ENCODE measurements at regions not wholly inside any gene's neighbourhood (a gene's known extent, or its start where the extent isn't known, plus 50 kb on each side); places are given as distances from the start of the nearest gene placed in this dataset.

GRCh38 chr10:110375121-110375520, 70.4 kb upstream of the SMNDC1 start:
- no peak for DNase-seq (ENCODE audit: low read depth)

GRCh38 chr10:110376021-110376766, 71.5 kb upstream of the SMNDC1 start:
- DNase-seq (ENCODE audit: low read depth) = no peak

- no peak for DNase-seq (ENCODE audit: low read depth)
Observed at GRCh38 chr10:110376767-110377160, 72.0 kb upstream of the SMNDC1 start.

GRCh38 chr10:110378006-110378405, 73.3 kb upstream of the SMNDC1 start:
- DNase-seq (ENCODE audit: low read depth) = no peak

DNA sequence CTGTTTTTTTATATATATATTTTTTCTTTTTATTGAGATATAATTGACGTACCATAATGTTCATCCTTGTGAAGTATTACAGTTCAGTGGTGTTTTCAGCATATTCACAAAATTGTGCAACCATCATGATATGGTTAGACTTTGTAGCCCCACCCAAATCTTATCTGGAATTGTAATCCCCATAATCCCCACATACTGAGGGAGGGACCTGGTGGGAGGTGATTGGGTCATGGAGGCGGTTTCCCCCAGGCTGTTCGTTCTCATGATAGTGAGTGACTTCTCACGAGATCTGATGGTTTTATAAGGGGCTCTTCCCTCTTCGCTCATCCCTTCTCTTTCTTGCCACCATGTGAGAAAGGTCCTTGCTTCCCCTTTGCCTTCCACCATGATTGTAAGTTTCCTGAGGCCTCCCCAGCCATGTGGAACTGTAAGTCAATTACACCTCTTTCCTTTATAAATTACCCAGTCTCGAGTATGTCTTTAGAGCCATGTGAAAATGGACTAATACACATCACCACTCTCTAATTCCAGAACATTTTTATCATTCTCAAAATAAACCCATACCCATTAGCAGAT, 73.9 kb upstream of the SMNDC1 start:
- no peak for DNase-seq (ENCODE audit: low read depth)

DNA sequence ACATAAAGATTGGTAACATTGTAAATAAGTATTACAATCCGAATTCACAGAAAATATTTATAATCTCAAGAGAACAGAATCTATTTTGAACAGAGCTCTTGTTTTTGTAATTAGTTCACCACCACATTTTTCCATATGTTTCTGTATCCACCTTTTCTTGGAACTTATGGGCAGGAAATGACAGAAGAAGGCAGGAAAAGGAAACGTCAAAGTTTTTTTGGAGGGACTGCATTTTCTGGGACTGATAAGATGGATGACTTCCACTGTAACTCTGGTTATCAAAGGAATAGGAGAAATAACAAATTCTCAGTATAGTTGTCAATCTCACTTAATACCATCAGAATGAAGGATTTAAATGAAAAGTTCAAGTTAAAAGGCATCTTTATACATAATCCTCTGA, 75.1 kb upstream of the SMNDC1 start:
- DNase-seq (ENCODE audit: low read depth) = no peak

DNA sequence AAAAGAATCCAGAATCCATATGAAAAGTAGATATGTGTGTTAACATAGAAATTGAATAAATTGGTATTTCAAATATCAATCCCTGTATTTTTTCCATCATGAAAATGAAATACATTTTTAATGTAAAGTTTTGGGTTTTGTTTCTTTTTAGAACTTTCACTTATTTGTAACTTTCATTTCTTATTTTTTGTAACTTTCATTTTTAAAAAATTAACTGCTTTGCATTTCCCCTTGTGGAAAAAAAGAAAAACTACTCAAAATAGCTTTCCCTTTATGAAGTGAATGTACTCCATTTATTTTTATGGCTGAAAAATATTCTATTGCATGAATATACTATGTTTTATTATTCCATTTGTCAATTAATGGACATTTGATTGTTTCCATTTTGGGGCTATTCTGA, 75.6 kb upstream of the SMNDC1 start:
- DNase-seq (ENCODE audit: low read depth) = no peak

- DNase-seq (ENCODE audit: low read depth) = no peak
Observed at GRCh38 chr10:110382695-110383094, 78.0 kb upstream of the SMNDC1 start.

- no peak for DNase-seq (ENCODE audit: low read depth)
Observed at GRCh38 chr10:110387617-110387982, 82.9 kb upstream of the SMNDC1 start.

DNA sequence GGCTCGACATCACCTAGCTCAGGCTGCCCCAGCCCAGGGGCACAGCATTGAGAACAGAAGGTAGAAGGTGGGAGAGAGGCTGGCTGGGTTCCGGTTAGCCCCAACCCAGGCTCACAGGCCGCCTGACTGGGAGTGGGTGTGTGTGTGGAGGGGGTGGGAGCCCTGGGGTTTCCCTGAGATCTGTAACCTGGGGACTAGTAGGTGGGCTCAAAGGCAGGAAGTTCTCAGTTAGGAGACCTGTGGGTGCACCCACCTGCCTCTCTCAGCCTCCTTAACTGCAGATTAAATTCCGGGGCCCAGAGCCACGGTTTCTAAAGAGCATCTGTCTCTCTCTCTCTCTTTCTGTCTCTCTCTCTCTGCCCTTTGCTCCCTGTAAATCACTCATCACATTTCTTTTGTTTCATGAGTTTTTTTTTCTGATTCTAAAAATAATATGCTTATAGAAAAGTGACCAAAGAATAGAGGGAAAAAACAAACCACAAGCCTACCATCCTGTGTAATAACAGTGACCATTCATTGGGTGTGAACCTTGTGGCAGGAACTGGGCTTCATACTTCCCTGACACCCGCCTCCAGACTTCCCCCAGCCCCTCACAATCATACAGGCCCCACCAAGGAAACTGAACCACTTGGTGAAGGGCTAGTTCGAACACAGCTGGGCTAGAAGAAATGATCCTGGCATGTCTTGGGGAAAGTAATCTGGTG, 83.4 kb upstream of the SMNDC1 start:
- DNase-seq (ENCODE audit: low read depth) = peak; percentile 25

DNA sequence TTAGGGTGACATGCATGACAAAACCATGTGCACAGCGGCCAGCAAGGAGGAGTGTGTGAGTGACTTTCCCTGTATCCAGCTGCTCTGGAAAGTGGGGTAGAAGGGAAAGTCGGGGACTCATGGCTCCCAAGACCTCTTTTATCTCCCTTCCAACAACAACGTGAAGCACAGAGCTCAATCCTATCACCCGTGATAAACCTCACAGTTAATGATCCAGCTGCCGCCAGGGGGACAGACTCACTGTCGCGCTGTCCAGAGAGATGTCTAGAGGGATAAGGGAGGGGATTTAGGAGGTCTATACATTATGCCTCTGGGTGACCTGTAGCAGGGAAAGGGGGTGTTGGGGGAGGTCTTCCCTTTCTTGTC, 84.0 kb upstream of the SMNDC1 start:
- no peak for DNase-seq (ENCODE audit: low read depth)

- DNase-seq (ENCODE audit: low read depth) = no peak
Observed at GRCh38 chr10:110389255-110389654, 84.5 kb upstream of the SMNDC1 start.

GRCh38 chr10:110391541-110391940, 86.8 kb upstream of the SMNDC1 start:
- no peak for DNase-seq (ENCODE audit: low read depth)

DNA sequence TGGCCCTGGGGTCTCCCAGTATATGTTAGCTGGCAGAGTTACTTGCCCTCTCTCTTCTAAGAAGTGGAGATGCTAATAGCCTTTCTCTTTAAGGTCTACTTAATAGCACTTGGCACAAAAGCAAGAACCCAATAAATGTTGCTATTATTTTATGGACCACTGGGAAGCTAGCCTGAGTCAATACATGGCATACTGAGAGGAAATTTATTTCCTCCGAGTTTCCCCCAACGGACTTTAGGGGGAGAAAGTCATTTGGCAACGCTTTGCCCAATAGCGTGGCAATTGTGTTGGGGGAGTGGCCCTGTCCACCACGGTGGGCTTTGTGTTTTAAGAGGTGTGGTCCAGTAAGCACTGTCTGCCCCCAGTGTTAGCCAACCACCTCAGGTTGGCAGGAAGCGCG, 87.4 kb upstream of the SMNDC1 start:
- no peak for DNase-seq (ENCODE audit: low read depth)

- DNase-seq (ENCODE audit: low read depth) = peak; percentile 42
Observed at GRCh38 chr10:110392868-110393740, 88.4 kb upstream of the SMNDC1 start.

DNA sequence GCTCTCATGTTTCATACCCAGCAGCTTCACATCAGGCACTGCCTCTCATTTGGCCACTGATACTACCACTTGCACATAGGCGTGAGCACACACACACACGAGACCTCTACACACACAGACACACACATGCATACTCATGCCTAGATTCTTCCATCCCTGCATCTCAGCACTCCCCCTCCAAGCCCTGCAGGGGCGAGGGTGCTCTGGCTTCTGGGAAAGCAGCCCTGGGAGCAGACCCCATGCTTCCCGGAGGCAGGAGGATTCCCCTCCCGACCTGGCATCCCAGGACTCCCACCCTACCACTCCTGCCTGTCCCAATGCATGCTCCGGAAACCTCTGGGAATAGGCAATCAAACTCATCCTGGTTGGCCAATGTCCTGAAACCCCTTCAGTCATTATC, 89.1 kb upstream of the SMNDC1 start:
- no peak for DNase-seq (ENCODE audit: low read depth)

DNA sequence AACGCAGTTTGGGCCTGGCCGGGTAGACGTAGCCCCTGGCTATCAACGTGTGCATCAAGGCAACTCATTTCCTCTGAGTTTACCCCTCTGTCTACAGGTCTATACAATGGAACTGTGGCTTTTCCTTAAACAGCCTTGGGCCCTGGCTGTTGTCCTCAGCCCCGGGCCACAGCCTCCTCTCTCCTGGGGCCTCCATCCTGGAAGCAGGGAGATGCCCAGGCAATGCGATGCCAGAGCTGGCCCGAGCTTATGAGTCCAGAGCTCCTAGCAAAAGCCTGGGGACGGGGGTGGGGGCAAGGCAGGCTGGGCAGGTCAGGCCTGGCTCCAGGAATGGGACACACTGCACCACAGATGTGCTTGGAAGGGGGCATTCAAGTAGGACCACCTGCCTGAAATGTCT, 89.6 kb upstream of the SMNDC1 start:
- DNase-seq (ENCODE audit: low read depth) = no peak

DNA sequence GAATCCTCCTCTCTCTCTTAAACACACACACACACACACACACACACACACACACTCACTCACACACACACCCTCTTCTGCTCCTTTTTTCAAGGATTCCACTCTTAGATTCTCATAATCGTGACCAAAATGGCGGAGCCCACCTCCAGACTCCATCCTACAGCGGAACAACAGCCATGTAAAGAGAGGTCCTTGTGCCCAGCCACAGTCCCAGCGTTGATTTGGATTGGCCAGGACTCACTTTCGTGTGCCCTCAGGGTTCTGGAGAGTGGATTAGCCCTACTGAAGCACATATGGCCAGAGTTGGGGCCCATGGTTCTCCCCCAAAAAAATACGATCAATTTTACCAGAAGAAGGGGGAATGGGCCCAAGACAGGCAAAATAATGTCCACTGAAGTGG, 90.2 kb upstream of the SMNDC1 start:
- DNase-seq (ENCODE audit: low read depth) = no peak

GRCh38 chr10:110395350-110396283, 90.9 kb upstream of the SMNDC1 start:
- DNase-seq (ENCODE audit: low read depth) = peak; percentile 95

DNA sequence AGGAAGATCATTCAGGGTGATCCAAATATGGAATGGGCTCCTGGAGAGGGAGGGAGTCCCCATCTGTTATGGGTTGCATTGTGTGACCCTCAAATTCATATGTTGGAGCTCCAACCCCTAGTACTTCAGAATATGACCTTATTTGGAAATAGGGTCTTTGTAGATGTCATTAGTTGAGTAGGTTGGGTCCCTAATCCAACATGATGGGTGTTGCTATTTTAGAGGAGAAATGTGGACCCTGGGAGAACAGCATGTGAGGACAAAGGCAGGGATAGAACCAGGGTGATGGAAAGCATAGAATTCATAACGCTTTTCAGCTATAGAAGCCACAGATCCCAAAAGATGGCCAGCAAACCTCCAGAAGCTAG, 91.5 kb upstream of the SMNDC1 start:
- no peak for DNase-seq (ENCODE audit: low read depth)

GRCh38 chr10:110397856-110398255, 93.1 kb upstream of the SMNDC1 start:
- DNase-seq (ENCODE audit: low read depth) = no peak

All from ELR (cell line).